GM10266 (cell line): ENCODE measurements at regions not wholly inside any gene's neighbourhood (a gene's known extent, or its start where the extent isn't known, plus 50 kb on each side); places are given as distances from the start of the nearest gene placed in this dataset.

Experiments used
- DNase-seq: peaks from one replicate; pipeline ENCODE4 v3.0.0; 2012; ENCODE audit errors: extremely low spot score
- TF ChIP-seq, protein P1 (sequence below): IDR thresholded peaks from 2 replicates; pipeline ENCODE4 v1.5.1; 2012; ENCODE audit warnings: mild to moderate bottlenecking, low read depth; ENCODE audit not compliant: control insufficient read depth, insufficient read depth; ENCODE audit errors: missing control alignments

- TF ChIP-seq, protein P1, sequence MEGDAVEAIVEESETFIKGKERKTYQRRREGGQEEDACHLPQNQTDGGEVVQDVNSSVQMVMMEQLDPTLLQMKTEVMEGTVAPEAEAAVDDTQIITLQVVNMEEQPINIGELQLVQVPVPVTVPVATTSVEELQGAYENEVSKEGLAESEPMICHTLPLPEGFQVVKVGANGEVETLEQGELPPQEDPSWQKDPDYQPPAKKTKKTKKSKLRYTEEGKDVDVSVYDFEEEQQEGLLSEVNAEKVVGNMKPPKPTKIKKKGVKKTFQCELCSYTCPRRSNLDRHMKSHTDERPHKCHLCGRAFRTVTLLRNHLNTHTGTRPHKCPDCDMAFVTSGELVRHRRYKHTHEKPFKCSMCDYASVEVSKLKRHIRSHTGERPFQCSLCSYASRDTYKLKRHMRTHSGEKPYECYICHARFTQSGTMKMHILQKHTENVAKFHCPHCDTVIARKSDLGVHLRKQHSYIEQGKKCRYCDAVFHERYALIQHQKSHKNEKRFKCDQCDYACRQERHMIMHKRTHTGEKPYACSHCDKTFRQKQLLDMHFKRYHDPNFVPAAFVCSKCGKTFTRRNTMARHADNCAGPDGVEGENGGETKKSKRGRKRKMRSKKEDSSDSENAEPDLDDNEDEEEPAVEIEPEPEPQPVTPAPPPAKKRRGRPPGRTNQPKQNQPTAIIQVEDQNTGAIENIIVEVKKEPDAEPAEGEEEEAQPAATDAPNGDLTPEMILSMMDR, result no peak
- no peak for DNase-seq
These were observed 372.2 kb upstream of the SMIM21 start for GRCh38 chr18:75799449-75800330.

GRCh38 chr18:75797046-75797445 lies 369.5 kb upstream of the SMIM21 start:
- no peak for DNase-seq
- TF ChIP-seq, protein P1, result no peak

DNA sequence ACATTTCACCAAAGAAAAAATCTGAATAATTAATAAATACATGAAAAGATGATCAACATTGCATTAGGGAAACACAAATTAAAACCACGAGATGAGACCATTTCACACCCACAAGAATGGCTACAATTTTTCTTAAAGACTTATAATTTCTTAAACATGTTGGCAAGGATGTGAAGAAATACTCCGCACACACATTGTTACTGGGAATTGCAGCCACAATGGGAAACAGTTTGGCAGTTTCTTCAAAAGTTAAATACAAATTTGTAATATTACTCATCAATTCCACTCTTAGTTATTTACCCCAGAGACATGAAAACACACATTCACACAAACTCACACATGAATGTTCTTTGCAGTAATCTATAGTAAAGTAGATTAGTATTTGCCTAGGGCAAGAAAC lies 363.3 kb upstream of the SMIM21 start:
- TF ChIP-seq, protein P1, result no peak
- no peak for DNase-seq

- DNase-seq, result no peak
- TF ChIP-seq, protein P1, result no peak
These were observed 362.6 kb upstream of the SMIM21 start for GRCh38 chr18:75790111-75790510.

DNA sequence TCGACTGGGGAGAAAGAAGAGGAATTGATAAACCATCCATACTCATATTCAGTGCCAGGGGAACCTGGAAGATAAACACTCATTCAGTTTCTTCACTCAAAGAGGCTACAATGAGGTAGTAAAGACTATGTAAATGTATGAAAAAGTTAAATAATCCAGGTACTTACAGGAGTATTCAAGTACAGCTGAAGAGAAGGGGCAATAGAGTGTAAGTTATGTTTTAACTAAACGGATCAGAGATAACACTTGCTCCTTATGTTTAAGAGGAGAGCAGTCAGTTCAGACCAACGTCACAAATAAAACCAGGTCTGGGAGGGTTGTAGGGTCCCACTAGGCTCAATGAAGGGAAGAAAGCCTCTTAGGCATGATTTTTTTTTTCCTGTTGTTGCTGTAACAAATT lies 358.3 kb upstream of the SMIM21 start:
- no peak for DNase-seq
- TF ChIP-seq, protein P1, result no peak

GRCh38 chr18:75785206-75785605 lies 357.7 kb upstream of the SMIM21 start:
- TF ChIP-seq, protein P1, result no peak
- no peak for DNase-seq

DNA sequence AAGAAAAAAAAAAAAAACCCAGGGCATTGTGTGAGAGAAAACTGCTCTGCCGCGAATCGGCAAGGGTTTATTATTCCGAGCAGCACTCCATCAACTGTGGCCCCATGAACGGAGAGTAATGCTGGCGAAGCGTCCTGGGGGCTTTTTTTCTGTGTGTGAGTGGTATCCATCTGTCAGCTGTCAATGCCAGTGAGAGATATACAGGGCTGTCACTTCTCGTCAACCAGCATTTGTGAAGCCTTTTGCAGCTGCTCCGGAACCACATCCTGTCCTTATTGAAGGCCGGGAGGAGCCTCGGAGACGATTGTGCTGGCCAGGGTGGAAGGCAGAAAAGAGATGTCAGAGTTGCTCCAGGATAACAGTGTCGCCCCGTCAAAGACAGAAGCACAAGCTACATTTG lies 356.9 kb upstream of the SMIM21 start:
- DNase-seq, result no peak

More for the DNA sequence above, 356.9 kb upstream of the SMIM21 start:
- TF ChIP-seq, protein P1, result no peak
